ENCODE measurements at regions not wholly inside any gene's neighbourhood (a gene's known extent, or its start where the extent isn't known, plus 50 kb on each side); places are given as distances from the start of the nearest gene placed in this dataset.
"Not testable (repeated sequence)": the region's sequence is repeated elsewhere in the genome, so short reads cannot be mapped to it uniquely, and the experiment has no call there.

GRCh38 chr2:184270660-184271059, 327.7 kb upstream of the ZNF804A start:
- peak; percentile 22 for DNase-seq

GRCh38 chr2:184272056-184272455, 326.3 kb upstream of the ZNF804A start:
- no peak for DNase-seq

- no peak for DNase-seq
Observed at GRCh38 chr2:184294831-184295230, 303.5 kb upstream of the ZNF804A start.

GRCh38 chr2:184297085-184297484, 301.2 kb upstream of the ZNF804A start:
- DNase-seq, result no peak

GRCh38 chr2:184302506-184302905, 295.8 kb upstream of the ZNF804A start:
- peak; percentile 43 for DNase-seq

DNA sequence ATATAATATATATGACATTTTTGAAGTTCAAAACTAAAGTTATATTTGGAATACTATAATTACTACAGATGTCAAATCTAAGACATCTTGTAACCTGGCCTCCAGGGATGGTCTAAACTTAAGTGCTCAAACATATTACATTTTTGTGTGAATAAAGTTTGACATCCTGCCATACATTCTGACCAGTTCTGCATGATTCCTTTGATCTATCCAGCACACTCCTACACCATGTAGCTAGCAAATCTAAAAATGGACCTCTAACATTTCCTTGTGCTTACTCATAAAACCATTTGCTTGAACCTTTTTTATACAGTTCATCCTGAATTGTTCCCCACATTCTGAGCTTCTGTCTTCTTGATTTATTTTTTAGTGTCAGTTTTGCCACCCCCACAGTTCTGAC, 294.3 kb upstream of the ZNF804A start:
- peak; percentile 93 for DNase-seq

DNA sequence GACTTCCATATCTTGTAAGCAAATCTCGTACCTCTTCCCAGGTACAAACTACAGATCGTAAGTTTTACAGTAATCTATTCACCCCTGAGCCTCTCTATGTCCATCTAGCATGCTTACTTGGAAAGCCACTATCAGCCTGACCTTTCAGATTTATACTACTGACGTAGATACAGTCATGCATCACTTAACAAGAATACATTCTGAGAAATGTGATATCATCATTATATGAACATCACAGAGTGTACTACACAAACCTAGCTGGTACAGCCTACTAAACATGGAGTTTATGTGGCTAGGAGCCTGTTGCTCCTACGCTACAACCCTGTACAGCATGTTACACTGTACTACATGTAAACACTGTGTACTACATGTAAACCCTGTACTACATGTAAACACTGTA, 293.2 kb upstream of the ZNF804A start:
- DNase-seq, result no peak

DNA sequence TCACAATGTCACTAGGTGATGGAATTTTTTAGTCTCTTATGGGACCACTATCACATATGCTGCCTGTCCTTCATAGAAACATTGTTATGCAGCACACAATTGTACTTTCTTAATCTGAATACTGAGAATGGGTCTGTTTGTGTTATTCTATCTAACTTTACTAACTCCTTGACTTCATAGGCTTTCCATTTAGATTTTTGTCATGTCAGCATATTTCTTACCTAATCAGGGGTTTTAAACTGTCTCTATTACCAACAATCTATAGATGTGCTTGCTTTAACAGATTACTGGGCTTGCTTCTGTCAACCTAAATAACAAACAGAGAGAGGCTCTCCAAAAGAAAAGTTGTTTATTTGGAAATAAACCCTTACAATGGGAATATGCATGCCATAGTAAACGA, 289.6 kb upstream of the ZNF804A start:
- no peak for DNase-seq

DNA sequence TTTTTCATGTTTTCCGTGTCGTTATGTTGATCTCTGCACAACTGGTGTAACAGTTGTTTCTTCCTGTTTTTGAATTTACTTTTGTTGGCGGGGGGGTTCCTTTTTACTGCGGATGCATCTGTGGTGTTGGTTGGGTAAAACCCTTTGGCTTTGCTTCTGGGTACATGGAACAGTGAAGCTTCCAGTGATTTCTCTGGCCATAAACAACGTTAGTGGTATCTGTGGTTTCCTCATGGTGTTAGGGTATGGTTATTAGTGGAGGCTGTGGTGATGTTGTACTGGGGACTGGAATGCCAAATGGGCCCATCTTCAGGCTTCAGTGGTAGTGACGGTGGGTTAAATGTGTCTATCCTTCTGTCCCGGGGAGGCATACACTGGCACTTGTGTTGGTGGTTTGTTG, 285.4 kb upstream of the ZNF804A start:
- DNase-seq, result no peak

DNA sequence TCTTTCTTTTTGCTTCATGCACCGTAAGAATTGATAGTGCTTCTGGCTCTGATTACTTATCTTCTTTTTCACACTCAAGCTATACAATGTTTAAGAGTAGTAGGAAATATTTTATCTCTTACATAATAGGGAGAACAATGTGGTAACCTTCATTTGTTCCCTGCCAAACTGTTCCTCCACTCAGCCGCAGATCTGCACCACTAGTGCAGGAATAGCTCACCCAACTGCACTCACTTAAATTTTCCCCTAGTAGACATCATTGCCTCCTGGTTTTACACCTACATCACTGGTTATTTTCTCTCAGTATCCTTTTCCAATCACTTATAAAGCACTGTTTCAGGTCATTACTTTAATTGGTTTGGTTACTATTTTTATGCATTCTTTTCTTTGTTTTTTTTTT, 283.5 kb upstream of the ZNF804A start:
- DNase-seq, result no peak

DNA sequence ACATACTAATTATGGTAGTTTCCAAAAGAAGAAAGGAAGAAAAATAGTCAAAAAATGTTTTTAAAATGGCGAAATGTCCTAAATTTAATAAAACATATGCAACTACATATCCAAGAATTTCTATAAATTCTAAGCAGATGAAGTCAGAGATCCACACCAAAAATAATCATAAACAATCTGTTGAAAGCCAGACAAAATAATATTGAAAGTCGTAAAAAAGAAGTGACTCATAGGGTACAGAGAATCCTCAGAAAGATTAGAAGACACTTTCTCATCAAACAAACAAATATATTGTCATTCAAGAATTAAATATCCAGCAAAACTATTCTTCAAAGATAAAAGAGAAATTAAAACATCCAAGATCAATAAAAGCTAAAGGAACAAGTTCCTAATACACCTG, 281.4 kb upstream of the ZNF804A start:
- no peak for DNase-seq

- no peak for DNase-seq
Observed at GRCh38 chr2:184322615-184323014, 275.7 kb upstream of the ZNF804A start.

GRCh38 chr2:184326066-184326465, 272.3 kb upstream of the ZNF804A start:
- DNase-seq, result peak; percentile 47

DNA sequence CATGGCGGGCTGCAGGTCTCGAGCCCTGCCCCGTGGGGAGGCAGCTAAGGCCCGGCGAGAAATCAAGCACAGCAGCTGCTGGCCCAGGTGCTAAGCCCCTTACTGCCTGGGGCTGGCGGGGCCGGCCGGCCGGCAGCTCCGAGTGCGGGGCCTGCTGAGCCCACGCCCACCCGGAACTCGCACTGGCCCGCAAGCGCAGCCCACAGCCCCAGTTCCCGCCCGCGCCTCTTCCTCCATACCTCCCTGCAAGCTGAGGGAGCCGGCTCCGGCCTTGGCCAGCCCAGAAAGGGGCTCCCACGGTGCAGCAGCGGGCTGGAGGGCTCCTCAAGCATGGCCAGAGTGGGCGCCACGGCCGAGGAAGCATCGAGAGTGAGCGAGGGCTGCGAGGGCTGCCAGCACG, 270.5 kb upstream of the ZNF804A start:
- not testable (repeated sequence) for DNase-seq

DNA sequence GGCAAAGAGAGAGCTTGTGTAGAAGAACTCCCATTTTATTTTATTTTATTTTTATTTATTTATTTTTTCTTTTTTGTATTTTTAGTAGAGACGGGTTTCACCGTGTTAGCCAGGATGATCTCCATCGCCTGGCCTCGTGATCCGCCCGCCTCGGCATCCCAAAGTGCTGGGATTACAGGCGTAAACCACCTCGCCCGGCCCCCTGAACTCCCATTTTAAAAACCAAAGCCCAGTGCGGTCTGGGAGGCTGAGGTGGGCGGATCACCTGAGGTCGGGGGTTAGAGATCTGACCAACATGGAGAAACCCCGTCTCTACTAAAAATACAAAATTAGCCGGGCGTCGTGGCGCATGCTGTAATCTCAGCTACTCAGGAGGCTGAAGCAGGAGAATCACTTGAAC, 267.8 kb upstream of the ZNF804A start:
- DNase-seq, result not testable (repeated sequence)

- peak; percentile 72 for DNase-seq
Observed at GRCh38 chr2:184336688-184337087, 261.6 kb upstream of the ZNF804A start.

DNA sequence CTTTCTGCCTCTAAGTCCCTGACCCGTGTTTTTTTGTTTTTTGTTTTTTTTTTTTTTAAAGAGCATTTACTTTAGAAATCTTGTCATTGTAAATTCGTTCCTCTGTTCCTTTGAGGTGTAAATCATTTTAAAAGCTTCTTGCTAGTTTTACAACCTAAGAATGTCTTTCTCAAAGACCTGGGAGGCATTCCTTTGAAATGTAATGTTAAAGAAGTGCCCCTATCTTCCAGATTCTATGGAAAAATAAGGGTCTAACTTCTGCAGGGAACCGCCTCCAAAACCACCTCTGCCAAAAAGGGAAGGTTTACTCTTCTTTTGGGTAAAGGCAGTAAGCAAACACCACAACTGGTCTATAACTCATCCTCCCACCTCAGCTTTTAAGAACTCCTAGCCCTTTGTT, 259.6 kb upstream of the ZNF804A start:
- no peak for DNase-seq

GRCh38 chr2:184339966-184340365, 258.4 kb upstream of the ZNF804A start:
- DNase-seq, result peak; percentile 80

- DNase-seq, result peak; percentile 13
Observed at GRCh38 chr2:184346338-184346862, 251.9 kb upstream of the ZNF804A start.

- DNase-seq, result no peak
Observed at GRCh38 chr2:184351126-184351525, 247.2 kb upstream of the ZNF804A start.

- no peak for DNase-seq
Observed at GRCh38 chr2:184357033-184357432, 241.3 kb upstream of the ZNF804A start.

- DNase-seq, result no peak
Observed at GRCh38 chr2:184359379-184359778, 238.9 kb upstream of the ZNF804A start.

- peak; percentile 5 for DNase-seq
Observed at GRCh38 chr2:184363213-184363612, 235.1 kb upstream of the ZNF804A start.

GRCh38 chr2:184367211-184367610, 231.1 kb upstream of the ZNF804A start:
- DNase-seq, result no peak

- DNase-seq, result no peak
Observed at GRCh38 chr2:184369307-184369706, 229.0 kb upstream of the ZNF804A start.

GRCh38 chr2:184370954-184371353, 227.4 kb upstream of the ZNF804A start:
- DNase-seq, result no peak

Measured in fibroblast of upper back skin (primary cell).